ENCODE measurements at regions not wholly inside any gene's neighbourhood (a gene's known extent, or its start where the extent isn't known, plus 50 kb on each side); places are given as distances from the start of the nearest gene placed in this dataset.

DNA sequence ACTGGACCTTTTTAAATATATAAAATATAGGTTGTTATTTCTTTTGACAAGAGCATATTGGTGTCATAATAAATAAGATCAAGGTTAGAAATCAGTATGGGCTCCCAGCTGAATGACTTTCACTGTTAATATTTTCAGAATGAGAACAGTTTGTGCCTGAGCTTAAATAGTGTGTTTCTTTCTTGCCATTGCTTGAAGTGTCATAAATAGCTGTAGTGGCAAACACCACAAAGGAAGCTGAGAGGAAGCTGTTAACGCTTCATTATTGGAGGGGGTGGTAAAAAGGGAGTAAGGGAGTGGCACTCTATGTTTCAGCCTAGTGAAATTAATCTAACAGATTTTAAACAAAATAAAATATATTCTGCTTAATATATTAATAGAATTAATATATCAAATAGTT is 1089.8 kb upstream of the NCAM2 start:
- H3K4me3 ChIP-seq, result no peak overlapping the region; the same call in 1 of the 2 replicates

DNA sequence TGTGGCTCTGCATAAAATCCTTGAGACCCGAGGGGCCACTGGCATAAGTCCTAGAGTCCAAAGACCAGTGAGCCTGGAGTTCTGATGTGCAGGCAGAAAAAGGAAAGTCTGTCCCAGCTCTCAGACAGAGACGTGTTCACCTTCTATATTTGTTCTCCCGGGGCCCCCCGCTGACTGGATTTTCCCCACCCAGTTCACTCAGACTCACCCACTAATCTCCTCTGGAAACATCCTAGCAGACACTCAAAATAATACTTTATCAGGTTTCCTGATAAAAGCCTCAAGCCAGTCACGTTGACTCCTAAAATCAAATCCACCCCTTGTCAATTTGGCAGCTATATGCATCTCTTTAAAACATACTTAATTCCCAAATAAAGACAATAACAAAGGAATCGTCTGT is 1084.2 kb upstream of the NCAM2 start:
- Histone ChIP-seq H4K20me1 (no peaks in the 10 kb centered on the region), H3K27me3 (no peaks in the 10 kb centered on the region), H3K9ac (no peak overlapping the region), H3K4me1 (peaks cover 11% of the 10 kb centered on the region), H3K27ac (no peak overlapping the region), H3K4me3 (no peak overlapping the region), H3K9me3 (no peaks in the 10 kb centered on the region; the same call in 1 of the 2 replicates), H3K4me2 (no peak overlapping the region), H3K36me3 (no peaks in the 10 kb centered on the region)
- no peak for TF ChIP-seq Cebpa-rat (IDR thresholded peaks at IDR 0.05)

More for the DNA sequence above, 1089.8 kb upstream of the NCAM2 start:
- no peaks in the 10 kb centered on the region for H3K36me3 ChIP-seq
- no peaks in the 10 kb centered on the region for H3K27me3 ChIP-seq
- no peaks in the 10 kb centered on the region for H4K20me1 ChIP-seq
- H3K4me2 ChIP-seq, result peak overlapping the region; percentile 53
- no peak overlapping the region for H3K9ac ChIP-seq
- peaks cover 28% of the 10 kb centered on the region for H3K4me1 ChIP-seq
- TF ChIP-seq Cebpa-rat (IDR thresholded peaks at IDR 0.05), result no peak
- no peaks in the 10 kb centered on the region; the same call in 1 of the 2 replicates for H3K9me3 ChIP-seq
- peak overlapping the region; percentile 46 for H3K27ac ChIP-seq

- Histone ChIP-seq H3K4me3 (no peak overlapping the region), H3K4me1 (no peaks in the 10 kb centered on the region), H4K20me1 (no peaks in the 10 kb centered on the region), H3K4me2 (no peak overlapping the region), H3K27ac (no peak overlapping the region), H3K36me3 (no peaks in the 10 kb centered on the region), H3K27me3 (no peaks in the 10 kb centered on the region), H3K9me3 (no peaks in the 10 kb centered on the region), H3K9ac (no peak overlapping the region)
- TF ChIP-seq Cebpa-rat (IDR thresholded peaks at IDR 0.05), result no peak
These were observed 1077.0 kb upstream of the NCAM2 start for GRCh38 chr21:19921211-19921610.

DNA sequence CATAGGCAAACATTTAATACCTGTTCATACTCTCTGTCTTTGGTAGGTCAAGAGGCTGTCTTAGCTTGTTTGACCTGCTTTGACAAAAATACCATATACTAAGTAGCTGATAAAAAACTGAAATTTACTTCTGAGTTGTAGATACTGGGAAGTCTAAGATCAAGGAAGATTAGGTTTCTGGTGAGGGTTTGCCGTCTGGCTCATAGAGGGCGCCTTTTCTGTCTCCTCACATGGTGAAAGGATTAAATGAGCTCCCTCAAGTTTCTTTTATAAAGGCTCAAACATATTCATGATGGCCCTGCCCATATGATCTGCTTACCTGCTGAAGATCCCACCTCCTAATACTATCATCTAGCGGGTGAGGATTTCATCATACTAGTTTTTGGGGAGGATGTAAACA is 1076.1 kb upstream of the NCAM2 start:
- Histone ChIP-seq H3K4me1 (no peaks in the 10 kb centered on the region), H3K27ac (no peak overlapping the region), H3K27me3 (no peaks in the 10 kb centered on the region), H3K9me3 (no peaks in the 10 kb centered on the region), H3K4me2 (no peak overlapping the region), H3K9ac (no peak overlapping the region), H3K36me3 (no peaks in the 10 kb centered on the region), H4K20me1 (no peaks in the 10 kb centered on the region), H3K4me3 (no peak overlapping the region)
- no peak for TF ChIP-seq Cebpa-rat (IDR thresholded peaks at IDR 0.05)

DNA sequence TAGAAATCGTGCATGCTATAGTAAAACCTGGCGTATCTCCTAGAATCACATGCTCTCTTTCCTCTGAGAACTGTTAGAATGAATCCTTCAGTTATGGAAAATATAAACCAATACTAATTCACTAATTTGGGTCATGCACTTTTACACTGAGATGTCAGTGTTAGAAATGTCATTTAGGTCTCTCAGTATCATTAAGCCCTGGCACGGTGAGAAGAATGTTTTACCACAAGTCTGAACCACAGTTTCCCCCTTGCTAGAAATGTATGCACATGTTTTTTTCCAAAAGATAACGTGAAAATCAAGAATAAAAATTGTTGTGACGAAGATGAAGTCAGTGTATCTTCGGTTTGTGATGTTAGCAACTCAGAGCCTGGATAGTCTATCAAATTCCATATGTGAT is 1062.7 kb upstream of the NCAM2 start:
- H3K9me3 ChIP-seq, result no peaks in the 10 kb centered on the region
- no peak for TF ChIP-seq Cebpa-rat (IDR thresholded peaks at IDR 0.05)
- no peak overlapping the region for H3K27ac ChIP-seq

DNA sequence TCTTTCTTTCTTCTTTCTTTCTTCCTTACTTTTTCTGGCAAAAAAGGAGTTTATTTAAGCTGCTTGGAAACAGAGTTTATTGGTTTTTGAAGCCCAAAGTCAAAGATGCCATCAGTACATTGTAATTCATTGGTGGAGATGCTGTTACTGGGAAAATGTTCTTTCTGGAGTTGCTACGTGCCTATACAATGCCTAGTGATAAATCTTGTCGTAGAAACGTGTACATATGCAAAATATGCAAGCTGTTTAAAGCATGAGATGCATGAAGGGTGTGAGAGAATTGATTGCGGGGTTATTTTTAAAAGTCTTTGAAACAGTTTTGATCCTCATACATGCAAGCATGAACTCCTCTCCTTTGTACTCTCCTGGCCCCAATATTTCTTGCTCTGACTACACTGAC is 1060.6 kb upstream of the NCAM2 start:
- Histone ChIP-seq H3K9me3 (no peaks in the 10 kb centered on the region), H3K27me3 (no peaks in the 10 kb centered on the region), H3K4me1 (no peaks in the 10 kb centered on the region), H3K27ac (no peak overlapping the region), H3K9ac (no peak overlapping the region), H3K4me3 (no peak overlapping the region), H3K4me2 (no peak overlapping the region), H3K36me3 (no peaks in the 10 kb centered on the region), H4K20me1 (no peaks in the 10 kb centered on the region)
- no peak for TF ChIP-seq Cebpa-rat (IDR thresholded peaks at IDR 0.05)

More for the DNA sequence above, 1062.7 kb upstream of the NCAM2 start:
- Histone ChIP-seq H3K4me1 (no peaks in the 10 kb centered on the region), H4K20me1 (no peaks in the 10 kb centered on the region), H3K9ac (no peak overlapping the region), H3K4me3 (no peak overlapping the region), H3K27me3 (no peaks in the 10 kb centered on the region), H3K36me3 (no peaks in the 10 kb centered on the region), H3K4me2 (no peak overlapping the region)

DNA sequence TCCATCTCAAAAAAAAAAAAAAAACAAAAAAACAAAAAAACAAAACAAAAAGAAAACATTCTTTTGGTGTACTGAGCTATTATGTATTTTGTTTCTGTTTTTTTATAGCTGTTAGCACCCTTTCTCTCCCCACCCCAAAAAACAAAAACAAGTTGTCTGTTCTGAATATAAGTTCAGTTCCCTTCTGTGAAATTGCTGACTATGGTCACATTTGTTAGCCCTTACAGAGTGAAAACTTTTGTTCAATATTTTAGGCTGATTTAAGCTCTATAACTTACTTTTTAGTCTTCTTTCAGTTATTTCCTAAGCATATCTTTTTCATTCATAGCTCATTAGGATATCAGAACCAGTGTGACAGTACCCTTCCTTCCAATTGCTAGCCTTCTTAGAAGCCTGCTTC is 1056.6 kb upstream of the NCAM2 start:
- no peak overlapping the region for H3K4me3 ChIP-seq
- no peak for TF ChIP-seq Cebpa-rat (IDR thresholded peaks at IDR 0.05)
- H3K27me3 ChIP-seq, result no peaks in the 10 kb centered on the region
- H3K4me1 ChIP-seq, result no peaks in the 10 kb centered on the region
- H3K9ac ChIP-seq, result no peak overlapping the region
- H3K9me3 ChIP-seq, result no peaks in the 10 kb centered on the region
- H4K20me1 ChIP-seq, result no peaks in the 10 kb centered on the region
- no peak overlapping the region for H3K4me2 ChIP-seq
- H3K36me3 ChIP-seq, result no peaks in the 10 kb centered on the region
- H3K27ac ChIP-seq, result no peak overlapping the region

DNA sequence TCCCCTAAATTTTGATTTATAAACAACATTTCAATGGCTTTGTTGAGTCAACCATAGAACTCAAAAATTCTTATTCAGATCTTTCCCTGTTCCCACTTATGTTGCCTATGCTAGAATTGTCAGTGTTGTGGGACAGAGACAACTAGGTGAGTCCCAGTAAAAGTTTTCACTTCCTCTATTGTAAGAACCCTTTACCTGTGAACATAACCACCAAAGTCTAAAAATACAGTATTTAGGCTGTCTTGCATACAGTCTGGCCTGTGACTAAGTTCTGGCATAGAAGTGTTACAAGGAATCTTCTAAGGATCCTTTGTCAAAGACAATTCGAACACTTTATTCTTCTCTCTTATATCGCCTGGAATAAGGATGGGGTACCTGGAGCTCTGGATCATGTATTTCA is 1047.9 kb upstream of the NCAM2 start:
- no peaks in the 10 kb centered on the region for H3K9me3 ChIP-seq

DNA sequence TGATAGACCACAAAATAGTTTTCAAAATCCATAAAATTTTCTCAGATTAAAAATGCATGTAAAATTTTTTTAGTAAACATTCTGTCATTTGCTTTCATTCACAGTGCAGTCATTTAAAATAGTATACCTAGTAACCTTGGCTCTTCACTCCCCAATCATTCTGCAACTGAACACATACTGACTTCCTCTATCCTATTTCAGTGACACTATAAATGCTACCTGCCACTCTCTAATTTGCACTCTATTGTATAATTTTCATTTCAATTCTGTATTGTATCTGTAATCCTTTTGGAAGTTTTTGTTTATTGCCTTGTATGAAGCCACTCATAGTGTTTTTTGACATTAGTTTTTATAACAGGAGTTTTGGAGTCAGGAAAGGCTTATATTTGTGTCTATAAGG is 1029.1 kb upstream of the NCAM2 start:
- H4K20me1 ChIP-seq, result no peaks in the 10 kb centered on the region
- no peaks in the 10 kb centered on the region for H3K4me1 ChIP-seq
- no peak overlapping the region for H3K9ac ChIP-seq
- no peak for TF ChIP-seq Cebpa-rat (IDR thresholded peaks at IDR 0.05)
- H3K9me3 ChIP-seq, result peaks cover 13% of the 10 kb centered on the region
- H3K4me3 ChIP-seq, result no peak overlapping the region
- H3K4me2 ChIP-seq, result no peak overlapping the region
- no peaks in the 10 kb centered on the region for H3K36me3 ChIP-seq
- no peak overlapping the region for H3K27ac ChIP-seq
- H3K27me3 ChIP-seq, result no peaks in the 10 kb centered on the region

More for the DNA sequence above, 1047.9 kb upstream of the NCAM2 start:
- no peaks in the 10 kb centered on the region for H3K27me3 ChIP-seq
- no peak overlapping the region for H3K9ac ChIP-seq
- no peaks in the 10 kb centered on the region for H4K20me1 ChIP-seq
- H3K4me2 ChIP-seq, result no peak overlapping the region
- TF ChIP-seq Cebpa-rat (IDR thresholded peaks at IDR 0.05), result no peak
- no peaks in the 10 kb centered on the region for H3K4me1 ChIP-seq
- no peak overlapping the region for H3K4me3 ChIP-seq
- H3K27ac ChIP-seq, result no peak overlapping the region
- no peaks in the 10 kb centered on the region for H3K36me3 ChIP-seq

DNA sequence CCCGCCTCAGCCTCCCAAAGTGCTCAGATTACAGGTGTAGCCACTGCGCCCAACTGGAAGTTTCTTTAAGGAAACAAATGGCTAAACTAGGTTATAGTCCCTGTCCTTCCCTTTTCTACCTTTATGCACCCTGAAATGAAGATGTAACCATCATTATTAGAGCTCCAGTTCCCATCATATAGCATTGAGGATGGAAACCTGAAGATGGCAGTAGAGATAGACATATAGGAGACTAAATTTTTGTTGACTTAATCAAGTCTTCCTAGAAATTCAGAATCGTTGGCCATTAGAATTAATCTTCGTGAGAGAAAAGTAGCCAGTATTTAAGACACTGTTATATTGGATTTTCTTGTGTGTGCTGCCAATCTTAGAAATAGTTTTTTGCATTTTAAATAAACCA is 1016.3 kb upstream of the NCAM2 start:
- no peaks in the 10 kb centered on the region for H3K27me3 ChIP-seq
- H3K4me3 ChIP-seq, result no peak overlapping the region
- H3K4me1 ChIP-seq, result no peaks in the 10 kb centered on the region
- H3K9ac ChIP-seq, result no peak overlapping the region
- H4K20me1 ChIP-seq, result no peaks in the 10 kb centered on the region
- H3K27ac ChIP-seq, result no peak overlapping the region
- H3K36me3 ChIP-seq, result no peaks in the 10 kb centered on the region
- no peak overlapping the region for H3K4me2 ChIP-seq
- TF ChIP-seq Cebpa-rat (IDR thresholded peaks at IDR 0.05), result no peak
- H3K9me3 ChIP-seq, result no peaks in the 10 kb centered on the region

DNA sequence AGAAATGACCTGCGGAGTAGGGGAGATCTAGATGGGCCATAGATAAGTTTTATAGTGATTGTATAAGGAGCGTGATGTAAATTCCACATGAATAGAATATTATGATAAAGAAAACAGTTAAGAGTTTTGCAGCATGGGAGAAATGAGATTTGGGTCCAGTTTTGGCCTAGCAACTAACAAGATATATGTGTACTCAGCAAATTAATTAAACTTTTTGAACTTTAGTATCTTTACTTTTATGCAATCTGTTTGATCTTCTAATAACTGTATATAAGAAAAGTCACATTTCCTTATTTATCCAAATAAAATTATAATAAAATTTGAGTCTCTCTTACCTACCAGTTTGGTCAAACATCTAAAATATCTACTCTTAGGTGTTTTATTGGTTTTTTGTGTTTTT is 1011.8 kb upstream of the NCAM2 start:
- H4K20me1 ChIP-seq, result no peaks in the 10 kb centered on the region
- H3K27me3 ChIP-seq, result no peaks in the 10 kb centered on the region
- no peak overlapping the region for H3K4me2 ChIP-seq
- no peak overlapping the region for H3K9ac ChIP-seq
- no peak overlapping the region for H3K27ac ChIP-seq
- H3K4me1 ChIP-seq, result no peaks in the 10 kb centered on the region
- TF ChIP-seq Cebpa-rat (IDR thresholded peaks at IDR 0.05), result no peak
- no peaks in the 10 kb centered on the region for H3K36me3 ChIP-seq
- no peaks in the 10 kb centered on the region for H3K9me3 ChIP-seq
- no peak overlapping the region for H3K4me3 ChIP-seq
